ENCODE measurements at regions not wholly inside any gene's neighbourhood (a gene's known extent, or its start where the extent isn't known, plus 50 kb on each side); places are given as distances from the start of the nearest gene placed in this dataset.

GRCh38 chrX:16433021-16433420 lies 216.9 kb upstream of the S100G start:
- H3K4me1 Mint-ChIP-seq, result peaks cover 5% of the 10 kb centered on the region
- ATAC-seq (no peak), DNase-seq (no peak)
- no peaks in the 10 kb centered on the region for H3K27me3 Mint-ChIP-seq
- no peak overlapping the region for H3K4me3 Mint-ChIP-seq
- H3K27ac Mint-ChIP-seq, result no peak overlapping the region
- no peaks in the 10 kb centered on the region for H3K9me3 ChIP-seq (ENCODE audit: control insufficient read depth, low read length, poor library complexity, severe bottlenecking)
- no peaks in the 10 kb centered on the region for H3K36me3 Mint-ChIP-seq (ENCODE audit: low read depth)

GRCh38 chrX:16435399-16435986 lies 214.5 kb upstream of the S100G start:
- H3K27me3 Mint-ChIP-seq, result no peaks in the 10 kb centered on the region
- no peaks in the 10 kb centered on the region for H3K9me3 ChIP-seq (ENCODE audit: control insufficient read depth, low read length, poor library complexity, severe bottlenecking)
- no peaks in the 10 kb centered on the region for H3K36me3 Mint-ChIP-seq (ENCODE audit: low read depth)
- peaks cover 5% of the 10 kb centered on the region for H3K4me1 Mint-ChIP-seq
- no peak overlapping the region for H3K27ac Mint-ChIP-seq
- DNase-seq, result no peak
- H3K4me3 Mint-ChIP-seq, result no peak overlapping the region
- no peak for ATAC-seq

- Mint-ChIP-seq H3K27ac (no peak overlapping the region), H3K4me3 (no peak overlapping the region), H3K4me1 (peaks cover 5% of the 10 kb centered on the region), H3K27me3 (no peaks in the 10 kb centered on the region), H3K36me3 (ENCODE audit: low read depth) (no peaks in the 10 kb centered on the region)
- H3K9me3 ChIP-seq (ENCODE audit: control insufficient read depth, low read length, poor library complexity, severe bottlenecking), result no peaks in the 10 kb centered on the region
- ATAC-seq, result peak; percentile 65
- peak; percentile 10 to 45 (median 17) for DNase-seq
Measured at GRCh38 chrX:16436348-16437188, 213.4 kb upstream of the S100G start.

- peaks cover 4% of the 10 kb centered on the region for H3K27me3 Mint-ChIP-seq
Measured at GRCh38 chrX:16440446-16440845, 209.5 kb upstream of the S100G start.

GRCh38 chrX:16444353-16444752 lies 205.6 kb upstream of the S100G start:
- H3K9me3 ChIP-seq (ENCODE audit: control insufficient read depth, low read length, poor library complexity, severe bottlenecking), result no peaks in the 10 kb centered on the region
- Mint-ChIP-seq H3K4me1 (no peaks in the 10 kb centered on the region), H3K36me3 (ENCODE audit: low read depth) (no peaks in the 10 kb centered on the region), H3K4me3 (no peak overlapping the region), H3K27me3 (peaks cover 4% of the 10 kb centered on the region), H3K27ac (no peak overlapping the region)
- ATAC-seq, result no peak
- DNase-seq, result no peak

More at GRCh38 chrX:16440446-16440845, 209.5 kb upstream of the S100G start:
- Mint-ChIP-seq H3K27ac (no peak overlapping the region), H3K4me1 (no peaks in the 10 kb centered on the region), H3K4me3 (no peak overlapping the region), H3K36me3 (ENCODE audit: low read depth) (no peaks in the 10 kb centered on the region)
- DNase-seq (no peak), ATAC-seq (no peak)
- no peaks in the 10 kb centered on the region for H3K9me3 ChIP-seq (ENCODE audit: control insufficient read depth, low read length, poor library complexity, severe bottlenecking)

GRCh38 chrX:16445166-16445752 lies 204.7 kb upstream of the S100G start:
- H3K27me3 Mint-ChIP-seq, result peaks cover 4% of the 10 kb centered on the region
- no peaks in the 10 kb centered on the region for H3K36me3 Mint-ChIP-seq (ENCODE audit: low read depth)
- no peak overlapping the region for H3K27ac Mint-ChIP-seq
- no peak overlapping the region for H3K4me3 Mint-ChIP-seq
- DNase-seq, result peak; percentile 5 to 11 (median 8)
- peak; percentile 71 for ATAC-seq
- no peaks in the 10 kb centered on the region for H3K4me1 Mint-ChIP-seq
- no peaks in the 10 kb centered on the region for H3K9me3 ChIP-seq (ENCODE audit: control insufficient read depth, low read length, poor library complexity, severe bottlenecking)

GRCh38 chrX:16451334-16451733 lies 198.6 kb upstream of the S100G start:
- Mint-ChIP-seq H3K27ac (no peak overlapping the region), H3K4me1 (no peaks in the 10 kb centered on the region), H3K27me3 (no peaks in the 10 kb centered on the region), H3K4me3 (no peak overlapping the region), H3K36me3 (ENCODE audit: low read depth) (peaks cover 1% of the 10 kb centered on the region)
- DNase-seq (no peak), ATAC-seq (no peak)
- H3K9me3 ChIP-seq (ENCODE audit: control insufficient read depth, low read length, poor library complexity, severe bottlenecking), result no peaks in the 10 kb centered on the region

GRCh38 chrX:16454926-16455325 lies 195.0 kb upstream of the S100G start:
- H3K4me1 Mint-ChIP-seq, result no peaks in the 10 kb centered on the region
- H3K36me3 Mint-ChIP-seq (ENCODE audit: low read depth), result peaks cover 3% of the 10 kb centered on the region
- H3K9me3 ChIP-seq (ENCODE audit: control insufficient read depth, low read length, poor library complexity, severe bottlenecking), result no peaks in the 10 kb centered on the region
- no peak overlapping the region for H3K4me3 Mint-ChIP-seq
- H3K27me3 Mint-ChIP-seq, result no peaks in the 10 kb centered on the region
- H3K27ac Mint-ChIP-seq, result no peak overlapping the region
- DNase-seq, result no peak
- ATAC-seq, result no peak

- ATAC-seq (no peak), DNase-seq (no peak)
- Mint-ChIP-seq H3K4me1 (no peaks in the 10 kb centered on the region), H3K27me3 (no peaks in the 10 kb centered on the region), H3K4me3 (no peak overlapping the region), H3K27ac (no peak overlapping the region), H3K36me3 (ENCODE audit: low read depth) (peaks cover 3% of the 10 kb centered on the region)
- no peaks in the 10 kb centered on the region for H3K9me3 ChIP-seq (ENCODE audit: control insufficient read depth, low read length, poor library complexity, severe bottlenecking)
Measured at GRCh38 chrX:16457239-16457638, 192.7 kb upstream of the S100G start.

GRCh38 chrX:16458208-16458607 lies 191.8 kb upstream of the S100G start:
- ATAC-seq (no peak), DNase-seq (no peak)
- Mint-ChIP-seq H3K27ac (no peak overlapping the region), H3K4me1 (no peaks in the 10 kb centered on the region), H3K4me3 (no peak overlapping the region), H3K27me3 (no peaks in the 10 kb centered on the region), H3K36me3 (ENCODE audit: low read depth) (peaks cover 3% of the 10 kb centered on the region)
- H3K9me3 ChIP-seq (ENCODE audit: control insufficient read depth, low read length, poor library complexity, severe bottlenecking), result no peaks in the 10 kb centered on the region

- Mint-ChIP-seq H3K27ac (no peak overlapping the region), H3K27me3 (peaks cover 6% of the 10 kb centered on the region), H3K36me3 (ENCODE audit: low read depth) (peaks cover 3% of the 10 kb centered on the region), H3K4me3 (no peak overlapping the region), H3K4me1 (no peaks in the 10 kb centered on the region)
- ATAC-seq (no peak), DNase-seq (no peak)
- no peaks in the 10 kb centered on the region for H3K9me3 ChIP-seq (ENCODE audit: control insufficient read depth, low read length, poor library complexity, severe bottlenecking)
Measured at GRCh38 chrX:16459008-16459407, 190.9 kb upstream of the S100G start.

GRCh38 chrX:16461968-16462367 lies 188.0 kb upstream of the S100G start:
- ATAC-seq, result no peak
- H3K36me3 Mint-ChIP-seq (ENCODE audit: low read depth), result no peaks in the 10 kb centered on the region

GRCh38 chrX:16462912-16463311 lies 187.0 kb upstream of the S100G start:
- no peaks in the 10 kb centered on the region for H3K9me3 ChIP-seq (ENCODE audit: control insufficient read depth, low read length, poor library complexity, severe bottlenecking)
- Mint-ChIP-seq H3K27me3 (peaks cover 6% of the 10 kb centered on the region), H3K36me3 (ENCODE audit: low read depth) (no peaks in the 10 kb centered on the region), H3K4me1 (no peaks in the 10 kb centered on the region), H3K27ac (no peak overlapping the region), H3K4me3 (no peak overlapping the region)
- DNase-seq (no peak), ATAC-seq (no peak)

More at GRCh38 chrX:16461968-16462367, 188.0 kb upstream of the S100G start:
- H3K4me1 Mint-ChIP-seq, result no peaks in the 10 kb centered on the region
- H3K27ac Mint-ChIP-seq, result no peak overlapping the region
- no peak for DNase-seq
- no peaks in the 10 kb centered on the region for H3K9me3 ChIP-seq (ENCODE audit: control insufficient read depth, low read length, poor library complexity, severe bottlenecking)
- peaks cover 6% of the 10 kb centered on the region for H3K27me3 Mint-ChIP-seq
- no peak overlapping the region for H3K4me3 Mint-ChIP-seq
